ENCODE measurements at regions not wholly inside any gene's neighbourhood (a gene's known extent, or its start where the extent isn't known, plus 50 kb on each side); places are given as distances from the start of the nearest gene placed in this dataset.

- H2AK5ac ChIP-seq (ENCODE audit: low read depth, low read length): no peak overlapping the region
- no peaks in the 10 kb centered on the region for H3K36me3 ChIP-seq (ENCODE audit: control insufficient read depth in 2 of 4, insufficient read depth in 4 of 4, low read length in 3 of 4)
- no peak for FAIRE-seq
- no peak overlapping the region for H2BK20ac ChIP-seq (ENCODE audit: low read length)
- no peak overlapping the region for H2BK5ac ChIP-seq (ENCODE audit: low read depth, low read length)
- no peaks in the 10 kb centered on the region for H3K27me3 ChIP-seq (replicated peaks in 1 of 4; ENCODE audit: control insufficient read depth in 3 of 4, extremely low read depth in 1 of 4, insufficient read depth in 3 of 4, low read length in 3 of 4)
- H3K4me3 ChIP-seq (ENCODE audit: extremely low read depth in 1 of 4, insufficient read depth in 2 of 4, low read depth in 3 of 4, low read length in 4 of 4): no peak overlapping the region
- H4K8ac ChIP-seq (ENCODE audit: extremely low read depth, insufficient read depth, low read length): no peak overlapping the region
- no peak overlapping the region for H3K56ac ChIP-seq (replicated peaks; ENCODE audit: insufficient read length, low read depth, low read length)
- H3K9me3 ChIP-seq (ENCODE audit: insufficient read depth in 2 of 2, low read depth in 1 of 2, low read length in 1 of 2): no peaks in the 10 kb centered on the region
- 86% methylated on average over 2 of the region's 2 CpGs; no CpG with 5 or more reads in 1 of the 2 experiments for WGBS, 2 experiments (ENCODE audit: extremely low coverage in 1 of 2, insufficient coverage in 1 of 2, insufficient read length in 1 of 2, insufficient replicate concordance in 2 of 2, low coverage in 1 of 2, low lambda C conversion rate in 2 of 2, missing lambda C conversion rate in 1 of 2)
- H3K4me2 ChIP-seq (ENCODE audit: insufficient read depth in 1 of 2, low read depth in 2 of 2, low read length in 2 of 2): no peak overlapping the region
- no peak overlapping the region for H2BK12ac ChIP-seq (ENCODE audit: low read depth, low read length)
- no peak overlapping the region for H2BK15ac ChIP-seq (ENCODE audit: low read length)
- no peak overlapping the region for H3K9ac ChIP-seq (replicated peaks in 1 of 4; ENCODE audit: extremely low read depth in 1 of 4, low read depth in 3 of 4, low read length in 3 of 4)
- no peak overlapping the region for H4K91ac ChIP-seq (replicated peaks; ENCODE audit: insufficient read length, low read length)
- H3K79me1 ChIP-seq (ENCODE audit: low read depth, low read length): no peaks in the 10 kb centered on the region
- no peak for DNase-seq (ENCODE audit: low read depth in 1 of 2, low spot score in 2 of 2)
- H3K27ac ChIP-seq (ENCODE audit: low read depth, low read length): no peak overlapping the region
- H2BK120ac ChIP-seq (replicated peaks; ENCODE audit: low read depth, low read length): no peak overlapping the region
- H4K5ac ChIP-seq (ENCODE audit: insufficient read length, low read depth, low read length): no peak overlapping the region
- H3K23ac ChIP-seq (ENCODE audit: insufficient read length): no peak overlapping the region
- ChIA-PET POLR2A (ENCODE audit: partially characterized antibody) (no interaction called here), CTCF (ENCODE audit: partially characterized antibody) (no interaction called here)
- H3K23me2 ChIP-seq (ENCODE audit: low read depth, low read length): no peaks in the 10 kb centered on the region
- no peak overlapping the region for H3K18ac ChIP-seq (ENCODE audit: extremely low read depth, low read length)
- no peaks in the 10 kb centered on the region for H3K79me2 ChIP-seq (ENCODE audit: control insufficient read depth in 1 of 2, insufficient read depth in 2 of 2, low read length in 2 of 2)
- no peaks in the 10 kb centered on the region for H4K20me1 ChIP-seq (replicated peaks in 1 of 2; ENCODE audit: control insufficient read depth in 1 of 2, insufficient read depth in 2 of 2, low read length in 2 of 2)
- H2AFZ ChIP-seq (ENCODE audit: low read length): no peak overlapping the region
- no peak overlapping the region for H3K14ac ChIP-seq (ENCODE audit: insufficient read length)
- H3K4ac ChIP-seq (replicated peaks; ENCODE audit: insufficient read length, low read depth, low read length): no peak overlapping the region
- H3K4me1 ChIP-seq (replicated peaks in 1 of 4; ENCODE audit: control insufficient read depth in 3 of 4, insufficient read depth in 4 of 4, low read length in 3 of 4): no peaks in the 10 kb centered on the region
- TF ChIP-seq RAD21 (IDR thresholded peaks at IDR 0.05 in 1 of 2, conservative IDR thresholded peaks at IDR 0.05 in 1 of 2; ENCODE audit: low read depth in 2 of 2, low read length in 2 of 2) (no peak), CEBPB (IDR thresholded peaks at IDR 0.05; ENCODE audit: low read depth, low read length) (no peak), CBX8 (IDR thresholded peaks at IDR 0.05; ENCODE audit: borderline replicate concordance, low read depth, low read length) (no peak), KDM4A (IDR thresholded peaks at IDR 0.05; ENCODE audit: low read depth, low read length, severe bottlenecking) (no peak), FOSL1 (IDR thresholded peaks at IDR 0.05; ENCODE audit: insufficient read depth, low read depth, low read length) (no peak), SUZ12 (IDR thresholded peaks at IDR 0.05; ENCODE audit: low read length) (no peak), HDAC6 (IDR thresholded peaks at IDR 0.05; ENCODE audit: low read depth, low read length) (no peak), RXRA (IDR thresholded peaks at IDR 0.05; ENCODE audit: insufficient read depth, low read depth, low read length) (no peak), ZNF274 (IDR thresholded peaks at IDR 0.05; ENCODE audit: borderline replicate concordance, extremely low read depth, low read length) (no peak), EGR1 (IDR thresholded peaks at IDR 0.05; ENCODE audit: borderline replicate concordance, low read depth, low read length) (no peak), KDM5A (IDR thresholded peaks at IDR 0.05; ENCODE audit: low read length) (no peak), TAF7 (optimal IDR thresholded peaks at IDR 0.05; ENCODE audit: borderline replicate concordance, low read depth, low read length) (no peak), EZH2 (IDR thresholded peaks at IDR 0.05; ENCODE audit: low read depth, low read length, severe bottlenecking) (no peak), CHD2 (IDR thresholded peaks at IDR 0.05; ENCODE audit: low read length) (no peak)
These were observed 501.8 kb downstream of the ZPLD1 start for GRCh38 chr3:102936511-102937045.
